ENCODE measurements at regions not wholly inside any gene's neighbourhood (a gene's known extent, or its start where the extent isn't known, plus 50 kb on each side); places are given as distances from the start of the nearest gene placed in this dataset.

DNA sequence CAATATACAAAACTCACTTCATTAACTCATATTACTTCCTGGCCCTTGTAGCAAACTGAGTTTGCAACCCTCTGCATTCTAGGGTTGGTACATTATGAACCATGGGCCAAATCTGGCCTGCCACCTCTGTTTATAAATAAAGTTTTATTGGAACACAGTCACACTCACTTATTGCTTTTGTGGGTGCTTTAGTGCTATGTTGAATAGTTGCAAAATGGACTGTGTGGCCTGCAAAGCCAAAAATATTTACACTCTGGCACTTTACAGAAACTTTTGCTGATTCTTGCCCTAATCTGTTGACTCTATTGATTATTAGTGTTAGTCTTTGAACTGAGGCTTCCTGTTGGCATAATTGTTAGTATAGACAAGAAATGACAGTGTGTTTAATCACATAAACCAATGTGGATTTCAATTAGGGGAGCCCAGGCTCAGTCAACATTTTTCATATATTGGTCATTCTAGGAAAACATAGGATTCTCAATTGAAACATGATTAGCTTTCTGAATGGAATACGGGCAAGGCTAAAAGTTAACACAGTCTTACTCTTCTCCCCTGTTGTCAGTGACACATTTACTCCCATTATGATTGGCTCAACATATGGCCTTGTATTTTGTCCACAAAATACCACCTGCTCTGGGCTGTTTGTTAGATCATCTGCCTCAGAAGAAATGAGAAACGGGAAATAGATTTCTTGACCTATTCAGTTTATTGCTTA is 241.9 kb upstream of the ZFP64 start:
- Mint-ChIP-seq H3K9me3 (peaks cover 3% of the 10 kb centered on the region), H3K36me3 (peaks cover 3% of the 10 kb centered on the region), H3K4me1 (ENCODE audit: unreplicated experiment) (no peaks in the 10 kb centered on the region), H3K27ac (no peak overlapping the region), H3K27me3 (no peaks in the 10 kb centered on the region), H3K4me3 (no peak overlapping the region)
- no peak for DNase-seq (ENCODE audit: extremely low spot score, unreplicated experiment)
- TF ChIP-seq, protein P1, sequence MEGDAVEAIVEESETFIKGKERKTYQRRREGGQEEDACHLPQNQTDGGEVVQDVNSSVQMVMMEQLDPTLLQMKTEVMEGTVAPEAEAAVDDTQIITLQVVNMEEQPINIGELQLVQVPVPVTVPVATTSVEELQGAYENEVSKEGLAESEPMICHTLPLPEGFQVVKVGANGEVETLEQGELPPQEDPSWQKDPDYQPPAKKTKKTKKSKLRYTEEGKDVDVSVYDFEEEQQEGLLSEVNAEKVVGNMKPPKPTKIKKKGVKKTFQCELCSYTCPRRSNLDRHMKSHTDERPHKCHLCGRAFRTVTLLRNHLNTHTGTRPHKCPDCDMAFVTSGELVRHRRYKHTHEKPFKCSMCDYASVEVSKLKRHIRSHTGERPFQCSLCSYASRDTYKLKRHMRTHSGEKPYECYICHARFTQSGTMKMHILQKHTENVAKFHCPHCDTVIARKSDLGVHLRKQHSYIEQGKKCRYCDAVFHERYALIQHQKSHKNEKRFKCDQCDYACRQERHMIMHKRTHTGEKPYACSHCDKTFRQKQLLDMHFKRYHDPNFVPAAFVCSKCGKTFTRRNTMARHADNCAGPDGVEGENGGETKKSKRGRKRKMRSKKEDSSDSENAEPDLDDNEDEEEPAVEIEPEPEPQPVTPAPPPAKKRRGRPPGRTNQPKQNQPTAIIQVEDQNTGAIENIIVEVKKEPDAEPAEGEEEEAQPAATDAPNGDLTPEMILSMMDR (conservative IDR thresholded peaks at IDR 0.05): no peak

DNA sequence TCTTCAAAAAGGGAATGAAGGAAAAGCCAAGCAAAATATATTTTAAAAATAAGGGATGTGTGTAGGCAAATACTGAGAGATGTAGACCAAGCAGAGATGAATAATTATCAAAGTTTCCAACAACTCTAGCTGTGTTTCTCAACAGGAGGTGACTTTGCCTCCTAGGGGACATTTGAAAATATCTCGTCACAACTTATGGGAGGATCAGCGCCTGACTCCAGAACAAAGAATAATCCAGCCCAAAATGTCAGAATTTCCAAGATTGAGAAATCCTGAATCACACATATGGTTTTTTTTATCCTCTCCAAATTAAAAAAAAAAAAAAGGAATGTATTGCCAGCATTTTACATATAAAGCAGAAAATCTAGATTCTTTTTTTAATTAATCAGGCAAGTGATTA is 241.2 kb upstream of the ZFP64 start:
- Mint-ChIP-seq H3K27ac (no peak overlapping the region), H3K9me3 (peaks cover 3% of the 10 kb centered on the region), H3K27me3 (no peaks in the 10 kb centered on the region), H3K36me3 (peaks cover 3% of the 10 kb centered on the region), H3K4me1 (ENCODE audit: unreplicated experiment) (no peaks in the 10 kb centered on the region), H3K4me3 (no peak overlapping the region)
- TF ChIP-seq, protein P1 (conservative IDR thresholded peaks at IDR 0.05): no peak
- no peak for DNase-seq (ENCODE audit: extremely low spot score, unreplicated experiment)

GRCh38 chr20:52429029-52429428 is 237.4 kb upstream of the ZFP64 start:
- Mint-ChIP-seq H3K9me3 (peaks cover 9% of the 10 kb centered on the region), H3K27ac (no peak overlapping the region), H3K27me3 (peaks cover 6% of the 10 kb centered on the region), H3K36me3 (peaks cover 3% of the 10 kb centered on the region), H3K4me3 (no peak overlapping the region), H3K4me1 (ENCODE audit: unreplicated experiment) (peaks cover 15% of the 10 kb centered on the region)
- TF ChIP-seq, protein P1 (conservative IDR thresholded peaks at IDR 0.05): no peak
- no peak for DNase-seq (ENCODE audit: extremely low spot score, unreplicated experiment)

DNA sequence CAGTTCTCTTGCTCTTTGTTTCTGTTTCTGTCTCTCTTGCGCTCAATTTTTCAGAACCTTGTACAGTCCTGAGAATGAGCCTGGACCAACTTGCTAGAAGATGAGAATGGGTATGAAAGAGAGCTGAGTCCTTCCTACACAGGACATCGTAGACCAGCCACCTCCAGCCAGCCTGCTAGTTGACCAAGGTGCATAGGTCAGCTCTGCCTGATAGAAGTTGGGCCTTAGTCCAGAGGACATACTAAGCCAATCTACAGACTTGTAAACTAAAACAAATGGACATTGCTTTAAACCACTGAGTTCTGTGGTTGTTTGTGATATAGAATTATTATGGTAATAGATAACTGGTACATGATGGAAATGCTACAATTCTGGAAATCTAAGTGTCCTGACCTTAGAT is 236.4 kb upstream of the ZFP64 start:
- no peak overlapping the region for H3K4me3 Mint-ChIP-seq

DNA sequence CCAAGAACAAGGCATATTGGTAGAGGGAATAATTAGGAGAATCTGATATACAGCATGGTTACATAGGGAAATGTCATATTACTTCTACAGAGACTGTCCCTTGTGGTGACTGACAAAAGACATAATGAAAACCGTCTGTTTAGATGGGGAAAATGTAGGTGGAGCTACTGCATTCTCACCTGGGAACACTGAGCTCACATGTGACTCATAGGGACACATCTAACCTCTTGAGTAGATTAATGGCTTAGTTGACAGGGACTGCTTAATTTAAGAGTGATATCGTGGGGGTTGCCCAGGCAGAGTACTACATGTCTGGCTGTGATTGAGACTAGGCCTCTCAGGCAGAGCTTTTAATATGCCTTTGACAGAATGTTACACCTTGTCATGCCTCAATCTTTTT is 235.3 kb upstream of the ZFP64 start:
- peaks cover 3% of the 10 kb centered on the region for H3K36me3 Mint-ChIP-seq
- peaks cover 15% of the 10 kb centered on the region for H3K4me1 Mint-ChIP-seq (ENCODE audit: unreplicated experiment)
- DNase-seq (ENCODE audit: extremely low spot score, unreplicated experiment): no peak
- H3K4me3 Mint-ChIP-seq: no peak overlapping the region
- TF ChIP-seq, protein P1 (conservative IDR thresholded peaks at IDR 0.05): no peak
- peaks cover 9% of the 10 kb centered on the region for H3K9me3 Mint-ChIP-seq
- H3K27me3 Mint-ChIP-seq: peaks cover 6% of the 10 kb centered on the region
- H3K27ac Mint-ChIP-seq: peak overlapping the region; percentile 73

More for the DNA sequence above, 236.4 kb upstream of the ZFP64 start:
- H3K27ac Mint-ChIP-seq: no peak overlapping the region
- TF ChIP-seq, protein P1 (conservative IDR thresholded peaks at IDR 0.05): no peak
- H3K9me3 Mint-ChIP-seq: peaks cover 9% of the 10 kb centered on the region
- H3K27me3 Mint-ChIP-seq: peaks cover 6% of the 10 kb centered on the region
- H3K36me3 Mint-ChIP-seq: peaks cover 3% of the 10 kb centered on the region
- no peak for DNase-seq (ENCODE audit: extremely low spot score, unreplicated experiment)
- H3K4me1 Mint-ChIP-seq (ENCODE audit: unreplicated experiment): peaks cover 15% of the 10 kb centered on the region

Data from type B pancreatic cell (in vitro differentiated cells).